BJ (cell line): ENCODE measurements at regions not wholly inside any gene's neighbourhood (a gene's known extent, or its start where the extent isn't known, plus 50 kb on each side); places are given as distances from the start of the nearest gene placed in this dataset.

Source experiments
- CTCF ChIA-PET: fragments of 350-600 bp; formaldehyde crosslinking; extraction: SDS; loops from one replicate; lab custom pipeline; 2021; ENCODE audit warnings: antibody characterized with exemption, inconsistent platforms; lab: Yijun Ruan, JAX
- POLR2A ChIA-PET: fragments of 300-600 bp; sonication (Branson Sonifier 250); formaldehyde crosslinking; extraction: SDS; loops from one replicate; lab custom pipeline; 2021; ENCODE audit warnings: antibody characterized with exemption; lab: Charles Lee
- DNase-seq: peaks from one replicate; pipeline ENCODE4 v3.0.0-alpha.2; 2011; ENCODE audit warnings: low read depth
- H3K27me3 ChIP-seq: 2 replicates; pipeline ENCODE4 v1.6.0; 2011; ENCODE audit warnings: low read length; ENCODE audit not compliant: control insufficient read depth, insufficient read depth
- H3K36me3 ChIP-seq: 2 replicates; pipeline ENCODE4 v1.5.1; 2011; ENCODE audit warnings: low read length; ENCODE audit not compliant: control insufficient read depth, insufficient read depth
- H3K4me3 ChIP-seq: 2 replicates; pipeline ENCODE4 v1.5.1; 2011; ENCODE audit warnings: low read depth, mild to moderate bottlenecking, control low read depth, low read length
- CTCF ChIP-seq: IDR thresholded peaks from 2 replicates; pipeline ENCODE4 v1.5.1; 2011; ENCODE audit warnings: low read depth, mild to moderate bottlenecking, control low read depth, inconsistent platforms, low read length, moderate library complexity; ENCODE audit not compliant: insufficient read depth

DNA sequence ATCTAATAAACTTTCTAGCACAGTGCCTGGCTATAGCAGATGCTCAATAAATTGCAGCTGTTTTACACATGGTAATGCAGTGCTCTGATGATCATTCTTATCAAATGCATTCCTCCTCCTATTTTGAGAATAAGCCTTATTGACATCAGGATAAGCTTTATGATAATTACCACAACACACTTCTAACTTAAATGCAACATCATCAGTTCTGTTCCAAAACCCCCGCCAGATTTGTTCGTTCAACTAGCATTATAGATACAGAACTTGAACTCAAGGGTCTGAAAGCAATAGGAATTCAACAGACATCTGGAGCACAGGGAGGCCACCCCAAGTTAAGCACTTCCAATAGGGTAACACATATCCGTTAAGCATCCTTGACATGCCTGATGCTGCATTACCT is 684.4 kb upstream of the LMCD1 start:
- Histone ChIP-seq H3K27me3 (no peaks in the 10 kb centered on the region), H3K4me3 (no peak overlapping the region), H3K36me3 (no peaks in the 10 kb centered on the region)
- POLR2A ChIA-PET, result no interaction called here
- CTCF ChIA-PET, result no interaction called here
- TF ChIP-seq CTCF, result no peak
- no peak for DNase-seq

GRCh38 chr3:7820969-7821368 is 680.7 kb upstream of the LMCD1 start:
- Histone ChIP-seq H3K4me3 (no peak overlapping the region), H3K27me3 (no peaks in the 10 kb centered on the region), H3K36me3 (no peaks in the 10 kb centered on the region)
- CTCF ChIA-PET, result no interaction called here
- no peak for DNase-seq
- POLR2A ChIA-PET, result no interaction called here
- TF ChIP-seq CTCF, result no peak

- no peak for DNase-seq
- ChIA-PET CTCF (no interaction called here), POLR2A (no interaction called here)
- no peak for TF ChIP-seq CTCF
- Histone ChIP-seq H3K4me3 (no peak overlapping the region), H3K36me3 (no peaks in the 10 kb centered on the region), H3K27me3 (no peaks in the 10 kb centered on the region)
These were observed 679.8 kb upstream of the LMCD1 start for GRCh38 chr3:7821858-7822257.

- no peak overlapping the region for H3K4me3 ChIP-seq
- TF ChIP-seq CTCF, result no peak
- H3K27me3 ChIP-seq, result no peaks in the 10 kb centered on the region
- H3K36me3 ChIP-seq, result no peaks in the 10 kb centered on the region
- no peak for DNase-seq
- ChIA-PET POLR2A (no interaction called here), CTCF (no interaction called here)
These were observed 660.2 kb upstream of the LMCD1 start for GRCh38 chr3:7841451-7841850.

DNA sequence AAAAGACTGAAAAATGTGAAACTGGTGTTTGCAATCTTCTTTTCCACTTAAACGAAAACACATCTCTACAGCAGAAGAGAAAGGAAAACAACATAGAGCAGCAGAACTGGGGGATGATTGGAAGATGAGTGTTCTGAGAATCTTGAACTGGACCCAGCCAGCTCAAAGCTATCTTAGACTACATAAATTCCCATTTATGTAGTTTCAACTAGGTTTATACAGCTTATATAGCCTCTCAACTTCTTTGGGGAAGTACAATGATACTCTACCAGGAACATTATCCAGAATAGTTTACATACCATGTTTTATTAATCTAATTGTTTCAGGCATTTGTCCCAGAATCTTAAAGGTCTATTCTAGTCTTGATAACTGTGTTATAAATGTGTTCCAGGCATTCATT is 658.2 kb upstream of the LMCD1 start:
- no peak for DNase-seq
- ChIA-PET CTCF (interaction anchor here (0.6 kb wide), 1 partner anchor 1874 kb away, joined by 3 read pairs; no protein-coding TSS in a partner anchor), POLR2A (no interaction called here)

More for the DNA sequence above, 658.2 kb upstream of the LMCD1 start:
- no peak for TF ChIP-seq CTCF
- Histone ChIP-seq H3K27me3 (no peaks in the 10 kb centered on the region), H3K4me3 (no peak overlapping the region), H3K36me3 (no peaks in the 10 kb centered on the region)
